ENCODE measurements at regions not wholly inside any gene's neighbourhood (a gene's known extent, or its start where the extent isn't known, plus 50 kb on each side); places are given as distances from the start of the nearest gene placed in this dataset.

DNA sequence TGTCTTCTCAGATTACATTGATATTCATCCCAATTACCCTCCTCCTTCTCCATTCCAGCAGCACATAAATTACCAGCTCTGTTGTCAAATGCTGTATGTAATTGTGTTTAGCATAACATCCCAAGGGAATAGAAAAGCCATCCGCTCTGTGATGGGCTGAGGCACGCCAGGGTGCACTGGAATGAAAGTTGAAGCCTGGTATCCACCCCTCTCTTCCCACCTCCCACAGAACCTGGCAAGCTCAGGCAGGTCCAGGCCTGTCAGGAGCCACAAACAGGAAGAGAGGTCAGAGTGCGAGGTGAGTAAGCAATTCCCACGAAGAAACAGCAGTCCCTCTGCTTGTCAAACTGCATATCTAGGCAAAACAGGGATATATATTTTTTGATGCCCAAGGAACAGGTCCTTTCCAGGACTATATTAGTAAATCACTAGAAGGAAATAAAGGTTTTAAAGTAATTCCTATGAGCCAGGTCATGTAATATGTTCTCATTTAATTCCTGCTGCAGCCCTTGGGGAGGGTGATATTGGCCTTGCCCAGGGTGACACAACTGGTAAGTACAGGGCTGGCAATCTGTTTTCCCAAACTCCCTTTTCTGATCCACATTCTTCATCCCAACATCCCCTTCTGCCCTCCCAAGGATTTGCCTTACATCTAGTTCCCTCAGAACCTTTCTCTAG lies 155.6 kb upstream of the GHITM start:
- Histone ChIP-seq H3K36me3 (no peaks in the 10 kb centered on the region), H3K27me3 (no peaks in the 10 kb centered on the region), H3K4me1 (no peaks in the 10 kb centered on the region), H3K27ac (no peak overlapping the region), H3K9me3 (no peaks in the 10 kb centered on the region), H3K4me3 (no peak overlapping the region)
- TF ChIP-seq, protein P1, sequence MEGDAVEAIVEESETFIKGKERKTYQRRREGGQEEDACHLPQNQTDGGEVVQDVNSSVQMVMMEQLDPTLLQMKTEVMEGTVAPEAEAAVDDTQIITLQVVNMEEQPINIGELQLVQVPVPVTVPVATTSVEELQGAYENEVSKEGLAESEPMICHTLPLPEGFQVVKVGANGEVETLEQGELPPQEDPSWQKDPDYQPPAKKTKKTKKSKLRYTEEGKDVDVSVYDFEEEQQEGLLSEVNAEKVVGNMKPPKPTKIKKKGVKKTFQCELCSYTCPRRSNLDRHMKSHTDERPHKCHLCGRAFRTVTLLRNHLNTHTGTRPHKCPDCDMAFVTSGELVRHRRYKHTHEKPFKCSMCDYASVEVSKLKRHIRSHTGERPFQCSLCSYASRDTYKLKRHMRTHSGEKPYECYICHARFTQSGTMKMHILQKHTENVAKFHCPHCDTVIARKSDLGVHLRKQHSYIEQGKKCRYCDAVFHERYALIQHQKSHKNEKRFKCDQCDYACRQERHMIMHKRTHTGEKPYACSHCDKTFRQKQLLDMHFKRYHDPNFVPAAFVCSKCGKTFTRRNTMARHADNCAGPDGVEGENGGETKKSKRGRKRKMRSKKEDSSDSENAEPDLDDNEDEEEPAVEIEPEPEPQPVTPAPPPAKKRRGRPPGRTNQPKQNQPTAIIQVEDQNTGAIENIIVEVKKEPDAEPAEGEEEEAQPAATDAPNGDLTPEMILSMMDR (IDR thresholded peaks at IDR 0.05), result no peak
- no peak for DNase-seq (ENCODE audit: low spot score in 2 of 2)
- intact Hi-C loops (cut with DNase I), result no loop called here

GRCh38 chr10:83984256-83984640 lies 155.1 kb upstream of the GHITM start:
- intact Hi-C loops (cut with DNase I), result no loop called here
- DNase-seq (ENCODE audit: low spot score in 2 of 2), result no peak
- TF ChIP-seq, protein P1 (IDR thresholded peaks at IDR 0.05), result no peak
- no peaks in the 10 kb centered on the region for H3K36me3 ChIP-seq
- no peaks in the 10 kb centered on the region for H3K4me1 ChIP-seq
- no peak overlapping the region for H3K27ac ChIP-seq
- no peaks in the 10 kb centered on the region for H3K27me3 ChIP-seq
- H3K4me3 ChIP-seq, result no peak overlapping the region
- no peaks in the 10 kb centered on the region for H3K9me3 ChIP-seq

GRCh38 chr10:83986800-83987199 lies 152.5 kb upstream of the GHITM start:
- Histone ChIP-seq H3K9me3 (no peaks in the 10 kb centered on the region), H3K36me3 (no peaks in the 10 kb centered on the region), H3K4me3 (no peak overlapping the region), H3K27ac (no peak overlapping the region), H3K27me3 (no peaks in the 10 kb centered on the region), H3K4me1 (no peaks in the 10 kb centered on the region)
- TF ChIP-seq, protein P1 (IDR thresholded peaks at IDR 0.05), result no peak
- DNase-seq (ENCODE audit: low spot score in 2 of 2), result no peak
- intact Hi-C loops (cut with DNase I), result no loop called here

GRCh38 chr10:83987216-83987615 lies 152.1 kb upstream of the GHITM start:
- H3K36me3 ChIP-seq, result no peaks in the 10 kb centered on the region
- H3K4me3 ChIP-seq, result no peak overlapping the region
- H3K27me3 ChIP-seq, result no peaks in the 10 kb centered on the region
- no peaks in the 10 kb centered on the region for H3K4me1 ChIP-seq
- H3K27ac ChIP-seq, result no peak overlapping the region
- DNase-seq (ENCODE audit: low spot score in 2 of 2), result no peak
- TF ChIP-seq, protein P1 (IDR thresholded peaks at IDR 0.05), result no peak
- intact Hi-C loops (cut with DNase I), result no loop called here
- H3K9me3 ChIP-seq, result no peaks in the 10 kb centered on the region

- Histone ChIP-seq H3K9me3 (no peaks in the 10 kb centered on the region), H3K4me3 (no peak overlapping the region), H3K36me3 (no peaks in the 10 kb centered on the region), H3K27ac (no peak overlapping the region), H3K27me3 (no peaks in the 10 kb centered on the region), H3K4me1 (no peaks in the 10 kb centered on the region)
- TF ChIP-seq, protein P1 (IDR thresholded peaks at IDR 0.05), result no peak
- DNase-seq (ENCODE audit: low spot score in 2 of 2), result no peak
- intact Hi-C loops (cut with DNase I), result no loop called here
These were observed 150.9 kb upstream of the GHITM start for GRCh38 chr10:83988435-83988834.

DNA sequence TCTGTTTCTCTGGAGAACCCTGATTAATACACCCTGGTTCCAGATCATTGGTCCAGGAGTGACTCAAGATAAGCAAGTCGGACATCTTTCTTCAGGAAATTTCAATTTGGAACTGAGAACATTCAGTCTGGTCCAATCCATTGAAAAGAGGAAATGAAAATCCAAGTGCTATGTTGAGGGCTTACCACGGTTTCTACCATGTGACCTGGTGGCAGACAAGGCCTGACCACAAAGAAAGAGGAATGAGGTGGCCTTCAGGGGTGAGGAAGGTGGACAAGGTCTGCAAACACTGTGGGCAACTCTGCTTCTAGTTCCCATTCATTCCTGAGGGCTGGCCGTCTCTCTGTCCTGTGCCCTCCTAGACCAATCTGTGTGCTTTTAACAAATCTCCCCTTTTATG lies 149.2 kb upstream of the GHITM start:
- Histone ChIP-seq H3K4me3 (no peak overlapping the region), H3K27ac (no peak overlapping the region), H3K27me3 (no peaks in the 10 kb centered on the region), H3K9me3 (no peaks in the 10 kb centered on the region), H3K4me1 (no peaks in the 10 kb centered on the region), H3K36me3 (no peaks in the 10 kb centered on the region)
- intact Hi-C loops (cut with DNase I), result no loop called here
- TF ChIP-seq, protein P1 (IDR thresholded peaks at IDR 0.05), result no peak
- DNase-seq (ENCODE audit: low spot score in 2 of 2), result no peak

All from ascending aorta (tissue), 2 donors.